ENCODE measurements at regions not wholly inside any gene's neighbourhood (a gene's known extent, or its start where the extent isn't known, plus 50 kb on each side); places are given as distances from the start of the nearest gene placed in this dataset.
A peak's percentile ranks its signal among the peaks of the same experiment; 100 is the strongest.

DNA sequence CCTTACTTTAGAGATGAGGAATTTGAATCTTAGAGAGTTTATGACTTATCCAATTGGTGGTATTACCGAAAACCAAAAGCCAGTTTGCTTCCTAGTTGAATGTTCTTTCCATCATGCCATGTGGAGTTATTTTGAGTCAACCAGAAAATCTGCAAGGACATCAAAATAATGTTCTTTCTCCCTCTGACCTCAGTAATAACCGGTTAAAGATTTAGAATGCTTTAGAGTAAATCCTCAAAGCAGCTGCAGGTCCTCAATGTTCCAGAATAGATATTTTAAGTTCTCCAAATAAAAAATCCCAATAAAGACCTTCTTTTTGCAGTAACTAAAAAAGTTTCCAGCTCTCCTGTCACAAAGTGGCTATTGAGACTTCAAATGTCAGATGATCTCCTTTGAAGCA, 396.6 kb downstream of the ADAMTS20 start:
- H3K4me3 ChIP-seq (ENCODE audit: control insufficient read depth, low read depth, low read length), result no peak overlapping the region
- TF ChIP-seq, protein P1, sequence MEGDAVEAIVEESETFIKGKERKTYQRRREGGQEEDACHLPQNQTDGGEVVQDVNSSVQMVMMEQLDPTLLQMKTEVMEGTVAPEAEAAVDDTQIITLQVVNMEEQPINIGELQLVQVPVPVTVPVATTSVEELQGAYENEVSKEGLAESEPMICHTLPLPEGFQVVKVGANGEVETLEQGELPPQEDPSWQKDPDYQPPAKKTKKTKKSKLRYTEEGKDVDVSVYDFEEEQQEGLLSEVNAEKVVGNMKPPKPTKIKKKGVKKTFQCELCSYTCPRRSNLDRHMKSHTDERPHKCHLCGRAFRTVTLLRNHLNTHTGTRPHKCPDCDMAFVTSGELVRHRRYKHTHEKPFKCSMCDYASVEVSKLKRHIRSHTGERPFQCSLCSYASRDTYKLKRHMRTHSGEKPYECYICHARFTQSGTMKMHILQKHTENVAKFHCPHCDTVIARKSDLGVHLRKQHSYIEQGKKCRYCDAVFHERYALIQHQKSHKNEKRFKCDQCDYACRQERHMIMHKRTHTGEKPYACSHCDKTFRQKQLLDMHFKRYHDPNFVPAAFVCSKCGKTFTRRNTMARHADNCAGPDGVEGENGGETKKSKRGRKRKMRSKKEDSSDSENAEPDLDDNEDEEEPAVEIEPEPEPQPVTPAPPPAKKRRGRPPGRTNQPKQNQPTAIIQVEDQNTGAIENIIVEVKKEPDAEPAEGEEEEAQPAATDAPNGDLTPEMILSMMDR (conservative IDR thresholded peaks at IDR 0.05; ENCODE audit: control insufficient read depth, insufficient read depth, low read depth, low read length), result no peak
- DNase-seq (ENCODE audit: low read depth), result no peak

DNA sequence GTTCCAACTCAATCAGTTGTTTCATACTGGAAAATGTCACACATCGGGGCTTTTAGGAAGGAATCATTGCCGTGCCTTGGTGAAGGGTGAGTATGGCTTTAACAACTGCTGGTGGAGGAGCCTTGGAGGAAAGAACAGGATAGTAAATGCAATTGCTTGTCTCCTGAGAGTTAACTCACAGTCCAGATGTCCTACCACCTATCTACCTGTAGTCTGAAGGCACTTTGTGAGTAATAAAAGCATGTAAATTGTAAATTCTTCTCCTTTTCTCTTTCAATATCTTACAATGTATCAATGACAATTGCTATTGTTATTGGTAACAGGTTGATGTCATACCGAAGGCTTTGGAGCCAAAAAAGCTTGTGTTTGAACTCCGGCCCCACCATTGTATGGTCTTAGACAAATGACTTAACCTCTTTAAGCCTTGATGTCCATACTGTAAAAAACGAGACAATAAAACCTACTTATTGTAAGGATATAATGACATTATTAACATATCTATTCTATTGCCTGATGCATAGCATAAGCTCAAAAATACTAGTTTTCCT, 397.4 kb downstream of the ADAMTS20 start:
- DNase-seq (ENCODE audit: low read depth), result no peak
- TF ChIP-seq, protein P1 (conservative IDR thresholded peaks at IDR 0.05; ENCODE audit: control insufficient read depth, insufficient read depth, low read depth, low read length), result no peak
- H3K4me3 ChIP-seq (ENCODE audit: control insufficient read depth, low read depth, low read length), result no peak overlapping the region

DNA sequence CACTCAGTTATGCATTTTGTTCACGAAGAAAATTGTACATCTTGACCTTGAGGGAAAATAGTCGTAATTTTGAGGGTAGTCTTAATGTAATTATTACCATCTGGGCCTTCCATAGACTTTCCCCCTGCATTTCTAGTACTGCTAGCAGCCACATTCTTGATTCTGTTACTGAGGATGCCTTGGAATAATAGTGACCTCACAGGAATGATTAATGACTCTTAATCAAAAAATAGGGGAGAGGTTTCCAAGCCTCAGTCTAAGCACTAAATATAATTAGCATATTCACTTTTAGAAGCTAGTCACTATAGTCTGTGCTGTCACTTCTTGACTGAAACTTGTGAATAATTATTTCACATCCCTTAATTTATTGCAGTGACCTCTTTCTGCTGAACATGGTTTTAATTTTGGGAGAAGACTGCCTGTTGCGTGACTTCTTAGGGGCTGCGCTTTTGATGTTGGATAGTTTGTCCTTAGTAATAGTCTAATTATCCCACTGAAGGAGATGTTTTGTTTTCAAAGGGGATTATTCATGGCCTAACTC, 400.5 kb downstream of the ADAMTS20 start:
- TF ChIP-seq, protein P1 (conservative IDR thresholded peaks at IDR 0.05; ENCODE audit: control insufficient read depth, insufficient read depth, low read depth, low read length), result no peak
- H3K4me3 ChIP-seq (ENCODE audit: control insufficient read depth, low read depth, low read length), result no peak overlapping the region
- peak; percentile 90 for DNase-seq (ENCODE audit: low read depth)

DNA sequence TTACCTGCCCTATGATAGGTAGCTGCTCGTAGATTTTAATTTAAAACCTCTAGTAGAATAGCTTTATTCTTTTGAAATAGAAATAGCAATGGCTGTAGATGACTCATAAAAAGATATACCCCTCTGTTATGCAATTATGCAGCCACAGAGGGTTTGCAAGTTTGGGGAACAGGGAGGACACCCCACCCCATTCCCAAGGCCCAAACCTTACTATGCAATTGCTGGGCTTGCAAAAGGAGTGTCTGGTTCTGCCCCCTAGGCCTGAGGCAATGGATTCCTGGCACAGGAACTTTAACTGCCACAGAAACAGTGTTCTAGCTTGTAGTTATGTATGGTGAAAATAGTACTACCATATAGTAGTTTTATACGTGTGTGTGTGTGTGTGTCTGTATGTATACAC, 403.3 kb downstream of the ADAMTS20 start:
- no peak overlapping the region for H3K4me3 ChIP-seq (ENCODE audit: control insufficient read depth, low read depth, low read length)
- TF ChIP-seq, protein P1 (conservative IDR thresholded peaks at IDR 0.05; ENCODE audit: control insufficient read depth, insufficient read depth, low read depth, low read length), result no peak
- DNase-seq (ENCODE audit: low read depth), result peak; percentile 7

DNA sequence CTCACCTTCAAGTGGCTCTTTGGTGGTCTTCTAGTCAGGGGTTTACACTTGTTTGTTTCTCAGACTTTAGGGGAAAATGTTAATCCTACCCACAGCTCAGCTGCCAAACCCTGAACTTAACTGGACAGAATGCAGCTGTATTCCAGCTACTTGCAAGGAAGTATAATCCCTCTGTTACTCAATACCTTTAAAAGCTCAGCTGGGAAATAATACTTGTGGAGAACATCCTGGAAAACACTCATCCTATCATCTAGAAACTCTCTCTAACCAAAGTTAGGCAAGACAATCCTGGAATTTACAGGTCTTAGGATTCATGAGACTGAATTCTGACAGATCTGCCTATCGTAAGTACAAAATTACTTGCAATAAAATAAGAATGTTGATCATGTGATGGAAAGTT, 404.1 kb downstream of the ADAMTS20 start:
- TF ChIP-seq, protein P1 (conservative IDR thresholded peaks at IDR 0.05; ENCODE audit: control insufficient read depth, insufficient read depth, low read depth, low read length), result no peak
- no peak overlapping the region for H3K4me3 ChIP-seq (ENCODE audit: control insufficient read depth, low read depth, low read length)
- DNase-seq (ENCODE audit: low read depth), result peak; percentile 42

DNA sequence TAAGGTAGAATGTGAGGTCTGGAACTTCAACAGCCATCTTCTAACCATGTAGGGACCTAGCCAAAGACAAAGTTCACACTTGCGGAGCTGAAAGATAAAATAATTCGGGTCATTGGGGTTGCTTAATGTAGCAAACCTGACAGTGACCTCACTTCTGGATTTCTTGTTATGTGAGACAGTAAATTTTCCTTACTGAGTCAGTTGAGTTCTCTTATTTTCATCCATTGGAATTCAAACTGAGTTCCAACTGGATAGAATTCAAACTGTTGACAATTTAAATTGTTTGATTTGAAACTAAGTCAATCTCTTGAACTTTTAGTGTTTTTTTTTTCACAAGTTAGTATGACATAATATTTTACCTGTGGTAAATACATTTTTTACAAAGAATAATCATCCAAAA, 406.5 kb downstream of the ADAMTS20 start:
- TF ChIP-seq, protein P1 (conservative IDR thresholded peaks at IDR 0.05; ENCODE audit: control insufficient read depth, insufficient read depth, low read depth, low read length), result no peak
- no peak overlapping the region for H3K4me3 ChIP-seq (ENCODE audit: control insufficient read depth, low read depth, low read length)
- DNase-seq (ENCODE audit: low read depth), result peak; percentile 3

DNA sequence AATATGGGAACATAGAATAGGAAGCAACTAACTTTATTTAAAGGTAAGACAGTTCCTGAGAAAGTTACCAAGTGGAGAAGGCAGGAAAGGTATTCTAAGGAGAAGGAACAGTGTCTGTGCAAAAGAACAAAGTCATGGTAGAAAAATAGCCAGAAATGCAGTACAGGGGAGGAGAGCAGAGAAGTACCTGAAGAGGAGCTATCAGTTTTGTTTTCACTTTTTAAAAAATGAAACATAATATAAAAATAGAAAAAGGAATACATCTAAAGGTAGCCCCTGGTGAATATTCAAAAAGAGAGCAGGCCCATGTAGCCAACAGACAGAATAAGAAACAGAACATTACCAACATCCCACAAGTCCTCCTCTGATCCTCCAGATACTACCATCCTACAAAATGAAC, 408.7 kb downstream of the ADAMTS20 start:
- no peak overlapping the region for H3K4me3 ChIP-seq (ENCODE audit: control insufficient read depth, low read depth, low read length)
- TF ChIP-seq, protein P1 (conservative IDR thresholded peaks at IDR 0.05; ENCODE audit: control insufficient read depth, insufficient read depth, low read depth, low read length), result no peak
- no peak for DNase-seq (ENCODE audit: low read depth)
